HCT116 (cell line): ENCODE measurements at regions not wholly inside any gene's neighbourhood (a gene's known extent, or its start where the extent isn't known, plus 50 kb on each side); places are given as distances from the start of the nearest gene placed in this dataset.
"Not testable (repeated sequence)": the region's sequence is repeated elsewhere in the genome, so short reads cannot be mapped to it uniquely, and the experiment has no call there.

Experiments
- EGR1 ChIP-seq: IDR thresholded peaks from 2 replicates; pipeline ENCODE4 v1.6.1; 2012; ENCODE audit warnings: low read depth
- EZH2 ChIP-seq: fragments of 200-600 bp; sonication (generic); IDR thresholded peaks from 2 replicates; pipeline ENCODE4 v1.6.1; 2017; ENCODE audit warnings: antibody characterized with exemption, mixed run types
- EZH2phosphoT487 ChIP-seq: fragments of 200-600 bp; IDR thresholded peaks from 2 replicates; pipeline ENCODE4 v1.6.1; 2018; ENCODE audit warnings: antibody characterized with exemption, borderline replicate concordance
- JUND ChIP-seq: IDR thresholded peaks from 2 replicates; pipeline ENCODE4 v1.6.1; 2012
- POLR2A ChIP-seq: IDR thresholded peaks from 2 replicates; pipeline ENCODE4 v1.7.0; 2011; ENCODE audit warnings: borderline replicate concordance; ENCODE audit not compliant: insufficient read depth, insufficient read length; ENCODE audit errors: extremely low read depth
- POLR2AphosphoS5 ChIP-seq: IDR thresholded peaks from 2 replicates; pipeline ENCODE4 v1.6.1; 2011; ENCODE audit warnings: mild to moderate bottlenecking, low read depth, low read length, moderate library complexity
- SP1 ChIP-seq: IDR thresholded peaks from 2 replicates; pipeline ENCODE4 v1.6.1; 2012; ENCODE audit warnings: low read depth
- SRF ChIP-seq: IDR thresholded peaks from 2 replicates; pipeline ENCODE4 v1.6.1; 2012; ENCODE audit warnings: low read depth
- TCF7L2 ChIP-seq: IDR thresholded peaks from 2 replicates; pipeline ENCODE4 v1.7.0; 2011; ENCODE audit warnings: borderline replicate concordance, inconsistent platforms; ENCODE audit not compliant: insufficient read depth, insufficient read length; ENCODE audit errors: extremely low read depth
- YY1 ChIP-seq: IDR thresholded peaks from 2 replicates; pipeline ENCODE4 v1.6.1; 2011; ENCODE audit warnings: low read length, low read depth, moderate library complexity, mild to moderate bottlenecking; ENCODE audit not compliant: insufficient replicate concordance; ENCODE audit errors: extremely low read depth
- TF ChIP-seq, protein P1 (sequence below), 3 experiments: fragments of 200-600 bp in 1 of 3; sonication (generic) in 1 of 3; IDR thresholded peaks in 2 of 3; conservative IDR thresholded peaks in 1 of 3; 2 replicates each; pipeline ENCODE4 v1.5.1; 2012 to 2017; ENCODE audit warnings: low read depth in 2 of 3, low read length in 2 of 3, antibody characterized with exemption in 1 of 3, borderline replicate concordance in 1 of 3, control low read depth in 1 of 3, mild to moderate bottlenecking in 1 of 3, mixed read lengths in 1 of 3, mixed run types in 1 of 3, moderate library complexity in 1 of 3; ENCODE audit not compliant: insufficient read depth in 1 of 3
- TF ChIP-seq, protein P2 (sequence below): IDR thresholded peaks from 2 replicates; pipeline ENCODE4 v1.6.1; 2012
- TF ChIP-seq, protein P3 (sequence below): IDR thresholded peaks from 2 replicates; pipeline ENCODE4 v1.6.1; 2011; ENCODE audit warnings: mild to moderate bottlenecking, low read length, moderate library complexity; ENCODE audit not compliant: insufficient replicate concordance; ENCODE audit errors: extremely low read depth
- TF ChIP-seq, protein P4 (sequence below): IDR thresholded peaks from 2 replicates; pipeline ENCODE4 v1.6.1; 2012

DNA sequence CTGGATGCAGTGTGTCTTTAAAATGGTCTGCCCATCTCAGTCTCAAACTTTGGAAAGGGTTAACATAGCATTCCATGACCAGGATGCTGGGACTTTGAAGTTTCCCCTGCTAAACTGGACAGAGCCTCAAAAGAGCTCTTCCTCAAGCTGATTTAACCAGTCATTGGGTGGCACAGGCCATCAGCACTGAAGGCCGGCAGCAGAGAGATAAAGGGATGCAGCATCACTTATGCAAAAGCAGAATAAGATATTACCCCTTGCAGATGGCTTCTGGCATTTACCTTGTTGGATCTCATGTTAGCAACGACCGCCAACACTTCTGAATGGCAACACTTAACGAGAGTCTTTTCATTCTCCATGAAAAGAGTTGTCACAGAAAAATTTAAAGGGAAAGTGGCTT lies 179.0 kb downstream of the LMLN start:
- TF ChIP-seq, protein P1, sequence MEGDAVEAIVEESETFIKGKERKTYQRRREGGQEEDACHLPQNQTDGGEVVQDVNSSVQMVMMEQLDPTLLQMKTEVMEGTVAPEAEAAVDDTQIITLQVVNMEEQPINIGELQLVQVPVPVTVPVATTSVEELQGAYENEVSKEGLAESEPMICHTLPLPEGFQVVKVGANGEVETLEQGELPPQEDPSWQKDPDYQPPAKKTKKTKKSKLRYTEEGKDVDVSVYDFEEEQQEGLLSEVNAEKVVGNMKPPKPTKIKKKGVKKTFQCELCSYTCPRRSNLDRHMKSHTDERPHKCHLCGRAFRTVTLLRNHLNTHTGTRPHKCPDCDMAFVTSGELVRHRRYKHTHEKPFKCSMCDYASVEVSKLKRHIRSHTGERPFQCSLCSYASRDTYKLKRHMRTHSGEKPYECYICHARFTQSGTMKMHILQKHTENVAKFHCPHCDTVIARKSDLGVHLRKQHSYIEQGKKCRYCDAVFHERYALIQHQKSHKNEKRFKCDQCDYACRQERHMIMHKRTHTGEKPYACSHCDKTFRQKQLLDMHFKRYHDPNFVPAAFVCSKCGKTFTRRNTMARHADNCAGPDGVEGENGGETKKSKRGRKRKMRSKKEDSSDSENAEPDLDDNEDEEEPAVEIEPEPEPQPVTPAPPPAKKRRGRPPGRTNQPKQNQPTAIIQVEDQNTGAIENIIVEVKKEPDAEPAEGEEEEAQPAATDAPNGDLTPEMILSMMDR (IDR thresholded peaks at IDR 0.05 in 2 of 3, conservative IDR thresholded peaks at IDR 0.05 in 1 of 3; ENCODE audit: borderline replicate concordance in 1 of 3, insufficient read depth in 1 of 3, low read depth in 2 of 3, low read length in 2 of 3) = not testable (repeated sequence)
- TF ChIP-seq, protein P2, sequence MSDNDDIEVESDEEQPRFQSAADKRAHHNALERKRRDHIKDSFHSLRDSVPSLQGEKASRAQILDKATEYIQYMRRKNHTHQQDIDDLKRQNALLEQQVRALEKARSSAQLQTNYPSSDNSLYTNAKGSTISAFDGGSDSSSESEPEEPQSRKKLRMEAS = not testable (repeated sequence)
- not testable (repeated sequence) for TF ChIP-seq YY1, POLR2AphosphoS5, EZH2, POLR2A, EZH2phosphoT487, JUND, TCF7L2, EGR1, SRF, SP1
- TF ChIP-seq, protein P3, sequence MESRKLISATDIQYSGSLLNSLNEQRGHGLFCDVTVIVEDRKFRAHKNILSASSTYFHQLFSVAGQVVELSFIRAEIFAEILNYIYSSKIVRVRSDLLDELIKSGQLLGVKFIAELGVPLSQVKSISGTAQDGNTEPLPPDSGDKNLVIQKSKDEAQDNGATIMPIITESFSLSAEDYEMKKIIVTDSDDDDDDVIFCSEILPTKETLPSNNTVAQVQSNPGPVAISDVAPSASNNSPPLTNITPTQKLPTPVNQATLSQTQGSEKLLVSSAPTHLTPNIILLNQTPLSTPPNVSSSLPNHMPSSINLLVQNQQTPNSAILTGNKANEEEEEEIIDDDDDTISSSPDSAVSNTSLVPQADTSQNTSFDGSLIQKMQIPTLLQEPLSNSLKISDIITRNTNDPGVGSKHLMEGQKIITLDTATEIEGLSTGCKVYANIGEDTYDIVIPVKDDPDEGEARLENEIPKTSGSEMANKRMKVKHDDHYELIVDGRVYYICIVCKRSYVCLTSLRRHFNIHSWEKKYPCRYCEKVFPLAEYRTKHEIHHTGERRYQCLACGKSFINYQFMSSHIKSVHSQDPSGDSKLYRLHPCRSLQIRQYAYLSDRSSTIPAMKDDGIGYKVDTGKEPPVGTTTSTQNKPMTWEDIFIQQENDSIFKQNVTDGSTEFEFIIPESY = not testable (repeated sequence)
- TF ChIP-seq, protein P4, sequence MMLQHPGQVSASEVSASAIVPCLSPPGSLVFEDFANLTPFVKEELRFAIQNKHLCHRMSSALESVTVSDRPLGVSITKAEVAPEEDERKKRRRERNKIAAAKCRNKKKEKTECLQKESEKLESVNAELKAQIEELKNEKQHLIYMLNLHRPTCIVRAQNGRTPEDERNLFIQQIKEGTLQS = not testable (repeated sequence)
